IPS DF 19.7 (cell line): ENCODE measurements at regions not wholly inside any gene's neighbourhood (a gene's known extent, or its start where the extent isn't known, plus 50 kb on each side); places are given as distances from the start of the nearest gene placed in this dataset.

ENCODE experiments used
- DNase-seq: peaks from one replicate; pipeline ENCODE4 v3.0.0-alpha.2; 2013; ENCODE audit warnings: low read depth, low spot score

- no peak for DNase-seq
These were observed 330.1 kb upstream of the CPXCR1 start for GRCh38 chrX:88416965-88417364.

- no peak for DNase-seq
These were observed 323.0 kb upstream of the CPXCR1 start for GRCh38 chrX:88424071-88424470.

DNA sequence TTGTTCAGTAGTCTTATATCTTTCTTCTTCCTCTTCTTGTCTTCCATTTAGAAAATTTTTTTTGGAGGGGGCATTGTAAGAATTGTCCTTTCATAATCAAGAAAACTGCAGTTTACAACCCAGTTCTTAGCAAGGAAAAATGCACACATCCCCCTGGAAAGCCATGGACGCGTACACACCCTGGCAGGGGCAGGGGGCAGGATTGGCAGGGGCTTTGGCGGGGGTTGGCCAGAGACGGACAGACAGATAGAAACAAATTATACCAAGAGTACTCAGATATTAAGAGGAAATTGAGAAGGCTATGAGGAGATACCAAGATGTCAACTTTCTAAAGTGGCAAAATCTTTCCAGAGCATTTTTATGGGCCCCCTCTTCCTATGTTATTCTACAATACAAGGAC is 322.5 kb upstream of the CPXCR1 start:
- DNase-seq = no peak

DNA sequence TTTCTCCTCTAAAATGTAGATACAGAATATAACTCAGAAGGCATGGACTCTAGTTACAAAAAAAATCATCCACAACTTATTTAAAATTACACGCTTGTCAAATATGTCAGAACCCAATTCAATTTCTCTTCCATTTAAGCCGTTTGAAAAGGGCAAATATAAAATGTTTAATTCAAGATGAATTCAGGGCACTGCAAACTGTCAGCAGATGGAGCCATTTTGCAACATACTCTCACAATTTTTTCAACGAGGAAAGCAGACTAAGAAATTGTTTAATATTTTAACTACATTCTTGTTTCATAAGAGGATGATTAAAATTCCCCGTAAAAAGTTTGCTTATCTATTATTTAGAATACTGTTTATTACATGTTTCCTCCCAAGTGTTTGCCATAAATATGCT is 321.3 kb upstream of the CPXCR1 start:
- no peak for DNase-seq

DNA sequence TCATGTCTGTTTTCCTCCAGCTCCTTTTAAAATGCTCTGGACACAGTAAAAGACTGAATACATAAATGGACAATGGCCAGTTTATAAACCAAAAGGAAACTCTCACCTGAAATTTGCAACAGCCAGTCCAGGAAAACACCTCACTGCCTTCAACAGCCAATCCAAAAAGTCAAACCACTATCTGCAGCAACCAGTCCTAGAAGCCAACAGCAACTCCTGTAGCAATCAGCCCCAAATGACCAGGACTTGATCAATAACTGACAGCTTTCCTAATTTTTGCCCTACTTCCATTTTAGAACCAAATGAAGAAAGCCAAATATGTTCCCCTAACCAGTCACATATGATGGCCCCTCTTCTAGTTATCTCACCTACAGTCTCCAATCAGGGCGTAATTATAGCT is 309.5 kb upstream of the CPXCR1 start:
- DNase-seq = no peak

DNA sequence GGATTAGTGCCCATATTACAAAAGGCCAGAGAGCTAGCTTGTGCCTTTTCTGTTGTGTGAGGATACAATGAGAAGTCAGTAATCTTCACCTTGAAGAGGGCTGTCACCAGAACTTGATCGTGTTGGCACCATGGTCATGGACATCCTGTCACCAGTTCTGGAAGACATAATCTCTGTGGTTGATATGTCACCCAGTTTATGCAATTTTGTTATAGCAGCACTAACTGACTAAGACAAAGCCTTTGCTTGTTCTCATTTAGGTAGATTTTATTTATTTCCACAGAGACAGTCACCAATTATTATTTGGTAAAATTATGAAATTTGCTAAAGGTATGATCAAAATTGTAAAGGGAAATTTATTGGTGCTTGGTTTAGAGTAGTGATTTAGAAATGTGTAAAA is 308.8 kb upstream of the CPXCR1 start:
- DNase-seq = no peak

DNA sequence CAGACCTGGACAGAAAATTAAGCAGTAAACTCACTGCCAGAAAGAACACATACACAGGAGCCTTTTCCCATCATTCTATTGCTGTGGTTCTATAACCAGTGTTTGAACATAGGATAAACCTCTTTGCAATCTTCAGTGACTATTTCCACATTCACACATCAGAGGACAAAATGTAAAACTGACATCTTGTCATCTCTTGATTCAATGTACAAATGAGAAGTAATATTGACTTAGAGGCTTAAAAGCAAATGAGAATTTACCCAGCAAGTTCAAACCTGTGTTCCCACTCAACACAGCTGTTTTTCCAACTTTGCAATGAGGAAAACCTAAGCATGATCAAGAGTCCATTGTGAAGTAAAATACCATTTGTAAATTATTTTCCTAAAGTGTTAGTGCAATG is 307.1 kb upstream of the CPXCR1 start:
- DNase-seq = no peak
